GM21447 (cell line): ENCODE measurements at regions not wholly inside any gene's neighbourhood (a gene's known extent, or its start where the extent isn't known, plus 50 kb on each side); places are given as distances from the start of the nearest gene placed in this dataset.

ENCODE experiments used
- ATAC-seq: cut with Tn5 transposase; IDR thresholded peaks from one replicate; pipeline ENCODE4 v1.9.1; 2021; ENCODE audit not compliant: unreplicated experiment

GRCh38 chr1:82728206-82728605 lies 927.5 kb downstream of the ADGRL2 start:
- ATAC-seq: no peak

- ATAC-seq: no peak
These were observed 923.5 kb downstream of the ADGRL2 start for GRCh38 chr1:82724246-82724645.

- no peak for ATAC-seq
These were observed 921.9 kb downstream of the ADGRL2 start for GRCh38 chr1:82722608-82723007.

- ATAC-seq: no peak
These were observed 921.0 kb downstream of the ADGRL2 start for GRCh38 chr1:82721702-82722101.

- no peak for ATAC-seq
These were observed 918.1 kb downstream of the ADGRL2 start for GRCh38 chr1:82718719-82719419.

DNA sequence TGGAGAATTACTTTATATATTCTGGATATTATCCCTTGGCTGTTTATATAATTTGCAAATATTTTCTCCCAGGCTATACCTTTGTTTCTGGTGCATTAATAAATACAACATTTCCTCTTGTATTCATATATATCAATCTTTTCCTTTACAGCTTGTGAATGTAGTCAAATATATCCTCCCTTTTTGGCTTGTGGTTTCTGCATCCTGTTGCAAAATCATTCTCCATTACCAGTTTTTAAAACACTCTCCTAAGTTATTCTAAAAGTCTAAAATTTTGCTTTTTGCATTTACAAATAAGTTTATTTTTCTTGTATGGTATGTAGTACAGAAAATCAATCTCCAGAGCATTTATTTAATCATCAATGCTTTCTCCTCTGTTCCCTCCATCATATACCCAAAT lies 909.4 kb downstream of the ADGRL2 start:
- no peak for ATAC-seq

DNA sequence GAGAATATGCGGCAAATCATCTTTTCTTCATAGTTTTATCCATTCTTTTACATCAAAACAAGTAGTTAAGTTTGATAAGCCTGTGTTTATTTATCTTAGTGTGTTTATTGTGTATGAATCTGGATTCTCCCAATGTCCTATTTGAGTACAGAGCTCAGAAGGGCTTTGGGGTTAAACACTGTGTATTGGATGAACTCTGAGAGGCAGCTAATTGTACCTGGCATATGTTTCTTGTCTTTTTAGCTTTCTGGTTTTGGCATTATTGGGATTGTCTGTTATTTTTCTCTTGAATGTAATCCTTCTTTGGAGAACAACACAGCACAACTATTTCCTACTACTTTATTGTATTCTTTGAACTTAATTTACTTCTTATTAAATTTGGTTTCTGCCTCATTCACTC lies 906.9 kb downstream of the ADGRL2 start:
- ATAC-seq: no peak

- ATAC-seq: no peak
These were observed 906.0 kb downstream of the ADGRL2 start for GRCh38 chr1:82706741-82707140.

DNA sequence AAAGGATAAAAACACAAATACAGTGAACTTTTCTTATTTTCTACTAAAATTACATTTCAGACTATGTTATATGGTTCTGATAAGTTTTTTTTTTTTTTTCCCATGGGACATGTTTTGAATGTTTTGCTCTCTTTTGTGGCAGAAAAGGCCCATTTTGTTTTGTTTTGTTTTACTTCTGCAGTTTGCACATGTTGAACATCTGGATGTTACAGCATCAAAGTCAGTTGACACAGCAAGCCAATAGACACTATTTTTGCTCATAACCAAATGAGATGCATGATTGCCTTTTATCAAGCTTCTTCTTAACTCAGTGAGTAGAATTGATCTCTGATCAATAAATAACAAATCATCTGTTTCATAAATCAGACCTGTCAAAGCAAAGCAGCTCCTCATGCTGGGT lies 904.2 kb downstream of the ADGRL2 start:
- no peak for ATAC-seq

GRCh38 chr1:82704393-82704792 lies 903.7 kb downstream of the ADGRL2 start:
- no peak for ATAC-seq

DNA sequence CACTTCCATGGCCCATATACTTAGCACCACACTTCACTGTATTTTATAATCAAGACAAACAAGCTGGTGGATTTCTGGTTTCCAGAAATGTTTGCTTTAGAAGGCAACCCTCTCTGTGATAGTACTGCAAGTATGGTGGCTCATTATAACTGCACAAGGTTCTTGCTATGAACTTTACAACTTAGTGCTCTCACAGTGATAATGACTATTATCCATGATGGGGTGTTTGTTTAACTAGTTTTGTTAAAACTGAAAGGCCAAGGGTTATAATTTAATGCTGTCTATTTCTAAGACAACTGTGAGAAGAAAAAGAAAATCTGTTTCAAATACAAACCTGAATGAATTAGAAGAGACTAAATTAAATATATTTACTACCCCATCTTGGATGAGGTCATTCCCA lies 903.2 kb downstream of the ADGRL2 start:
- ATAC-seq: no peak

- no peak for ATAC-seq
These were observed 899.7 kb downstream of the ADGRL2 start for GRCh38 chr1:82700476-82700875.

DNA sequence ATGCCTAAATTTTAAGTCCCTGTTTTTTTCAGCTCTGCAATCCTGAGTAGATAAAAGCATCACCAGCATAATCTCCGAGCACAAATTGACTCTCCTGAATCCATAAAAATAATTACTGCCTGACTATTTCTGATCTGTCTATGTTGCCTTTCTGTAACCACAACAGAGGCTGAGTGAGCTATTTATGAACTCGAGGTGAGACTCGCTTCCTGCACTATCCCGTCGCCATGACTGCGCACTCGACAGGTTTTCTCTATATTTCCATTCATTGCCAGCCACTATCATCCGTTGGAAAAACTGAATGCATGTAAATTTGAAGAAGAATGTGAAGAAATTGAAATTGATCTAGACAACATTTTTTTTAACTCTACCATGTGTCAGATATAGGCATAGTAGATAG lies 897.2 kb downstream of the ADGRL2 start:
- ATAC-seq: no peak

DNA sequence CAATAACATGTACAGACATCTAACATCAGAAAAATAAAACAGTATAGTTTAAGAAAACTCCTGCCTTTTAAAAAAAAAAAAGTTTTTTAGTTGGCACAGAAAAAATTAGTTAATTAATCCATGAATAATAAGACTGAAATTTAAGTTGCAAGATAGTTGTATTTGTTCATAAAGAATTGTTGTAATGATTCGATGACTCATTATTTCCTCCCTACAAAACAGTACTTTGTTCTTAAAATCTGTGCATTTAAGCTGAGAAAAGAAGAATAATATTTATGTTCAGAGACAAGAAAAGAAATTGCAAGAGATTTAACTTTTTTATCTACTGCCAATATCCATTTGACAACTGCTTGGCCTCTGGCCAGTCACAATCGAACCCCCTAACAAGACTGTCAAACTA lies 894.7 kb downstream of the ADGRL2 start:
- ATAC-seq: no peak

- ATAC-seq: no peak
These were observed 889.7 kb downstream of the ADGRL2 start for GRCh38 chr1:82690411-82690810.

- ATAC-seq: no peak
These were observed 888.5 kb downstream of the ADGRL2 start for GRCh38 chr1:82689217-82689616.

DNA sequence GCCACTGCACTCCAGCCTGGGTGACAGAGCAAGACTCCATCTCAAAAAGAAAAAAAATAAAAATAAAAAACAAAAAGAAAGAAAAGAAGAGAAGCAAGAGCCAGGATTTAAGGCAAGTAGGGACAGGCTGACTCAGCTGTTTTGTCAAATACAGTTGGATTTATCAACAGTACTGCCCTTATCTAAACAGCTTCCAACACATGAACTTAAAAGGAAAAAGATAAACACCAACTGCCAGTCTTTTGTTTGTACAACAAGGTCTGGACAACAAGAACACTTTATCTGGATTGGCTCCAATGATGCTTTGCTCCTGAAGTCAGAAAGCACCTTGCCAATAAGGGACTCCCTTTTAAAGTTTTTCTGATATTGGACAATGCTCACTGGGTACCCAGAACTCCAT lies 886.0 kb downstream of the ADGRL2 start:
- ATAC-seq: no peak

- no peak for ATAC-seq
These were observed 846.2 kb downstream of the ADGRL2 start for GRCh38 chr1:82646888-82647287.

DNA sequence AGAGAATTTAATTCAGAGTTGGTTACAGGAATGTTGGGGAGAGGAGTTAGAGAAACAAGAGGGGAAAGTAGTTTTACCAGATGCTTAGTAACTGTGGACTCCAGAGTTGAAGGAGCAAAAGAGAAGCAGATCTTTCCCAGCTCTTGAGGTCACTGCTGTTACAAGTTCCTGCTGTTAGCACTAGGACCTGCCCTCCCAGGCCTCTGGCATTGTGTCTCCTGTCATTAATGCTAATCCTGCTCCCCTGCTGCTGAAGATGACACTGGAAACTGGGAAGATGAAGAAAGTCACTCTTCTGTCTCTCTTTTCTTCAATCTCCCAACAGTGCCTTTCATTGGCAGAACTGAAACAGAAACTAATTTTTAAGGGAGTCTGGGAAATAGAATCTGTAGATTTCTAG lies 845.6 kb downstream of the ADGRL2 start:
- ATAC-seq: no peak

DNA sequence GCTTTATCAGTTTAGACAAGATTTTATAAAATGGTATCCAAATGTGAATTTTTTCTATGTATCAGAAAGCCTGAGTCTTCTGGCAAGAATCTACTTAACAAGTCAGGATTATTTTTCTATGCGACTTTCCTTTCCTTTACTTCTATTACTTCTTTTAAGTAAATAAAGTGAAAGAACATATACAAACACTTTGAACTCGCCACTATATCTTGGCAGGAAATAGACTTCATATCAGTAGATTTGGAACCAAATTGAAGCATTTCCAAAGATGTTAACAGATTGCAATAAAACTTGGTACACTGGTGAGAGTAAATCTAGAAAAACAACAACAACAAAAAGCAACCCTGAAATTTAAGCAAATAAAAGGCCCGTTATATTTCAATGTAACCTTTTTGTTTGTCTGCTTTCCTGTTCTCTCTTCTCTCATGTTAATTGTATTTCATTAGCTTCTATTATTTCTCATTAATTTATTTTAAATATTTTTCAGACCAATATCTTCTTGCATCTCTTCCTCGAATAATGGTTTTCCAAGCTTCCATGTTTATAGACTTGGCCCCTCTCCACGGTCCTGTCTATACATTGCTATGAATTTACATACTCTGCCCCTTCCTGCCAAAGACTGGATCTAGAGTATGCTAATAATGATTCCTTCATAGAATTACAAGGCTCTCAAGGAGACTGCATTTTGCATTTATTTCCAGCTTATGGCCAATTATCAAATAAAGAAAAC lies 843.6 kb downstream of the ADGRL2 start:
- ATAC-seq: no peak

DNA sequence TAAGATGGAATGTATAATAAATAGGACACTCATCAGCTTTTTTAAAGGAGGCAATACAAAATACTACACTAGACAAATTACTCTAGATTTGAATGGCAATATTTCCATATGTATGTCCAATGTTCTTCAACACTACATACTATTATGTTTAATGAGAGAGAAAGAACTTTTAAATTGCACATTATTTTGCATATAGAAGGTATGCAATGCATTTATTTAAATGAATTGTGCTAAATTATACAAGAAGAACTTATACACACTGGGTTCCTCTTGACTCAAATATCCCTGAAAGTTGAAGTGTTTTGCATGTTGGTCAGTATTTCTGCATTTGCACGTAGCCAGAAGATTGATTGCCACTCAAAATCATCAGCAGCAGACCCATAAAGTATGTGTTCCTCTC lies 839.6 kb downstream of the ADGRL2 start:
- ATAC-seq: no peak

DNA sequence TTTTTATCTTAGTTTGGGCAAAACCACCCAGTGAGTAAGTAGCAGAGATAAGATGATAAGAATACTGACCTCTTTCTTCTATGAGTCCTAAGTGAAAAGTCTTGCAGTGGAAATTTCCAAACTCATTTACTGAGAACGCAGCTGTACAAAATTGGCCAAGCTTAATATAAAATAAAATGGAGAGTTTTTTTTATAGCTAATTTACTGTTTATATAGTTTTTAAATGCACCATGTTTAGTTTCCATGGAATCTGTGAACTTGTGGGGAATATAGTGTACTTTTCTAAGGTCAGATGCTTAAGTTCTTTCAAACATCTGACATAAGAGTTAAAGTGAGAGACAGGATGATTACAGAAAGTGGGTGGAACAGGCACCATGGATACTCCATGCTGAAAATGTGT lies 833.5 kb downstream of the ADGRL2 start:
- ATAC-seq: no peak

DNA sequence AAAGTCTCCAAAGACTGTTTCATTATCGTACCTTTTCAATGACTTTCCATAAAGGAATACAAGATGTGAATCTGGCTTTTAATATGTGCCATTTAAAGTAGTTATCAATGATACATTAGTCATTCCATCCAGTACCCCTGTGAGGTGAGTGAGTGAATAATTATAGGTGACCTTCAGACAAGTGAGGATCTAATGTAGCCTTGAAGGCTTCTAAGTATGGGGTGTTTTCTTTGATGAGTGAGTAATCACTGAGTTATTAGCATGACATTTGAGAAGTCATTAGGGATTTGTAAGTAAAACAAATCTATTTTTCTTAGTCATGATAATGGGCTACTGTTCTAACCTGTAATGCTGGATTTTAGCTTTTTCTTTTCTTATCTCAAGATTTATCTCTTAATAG lies 831.4 kb downstream of the ADGRL2 start:
- no peak for ATAC-seq
